GM23338 (cell line): ENCODE measurements at regions not wholly inside any gene's neighbourhood (a gene's known extent, or its start where the extent isn't known, plus 50 kb on each side); places are given as distances from the start of the nearest gene placed in this dataset.

Experiments used
- ATAC-seq: fragments of 200-7000 bp; cut with Tn5 transposase; 3 replicates; pipeline ENCODE4 v1.9.1; 2020
- DNase-seq: peaks from one replicate; pipeline ENCODE4 v3.0.0-alpha.2; 2015; ENCODE audit warnings: low spot score
- H2AFZ ChIP-seq: fragments of 200-600 bp; sonication (generic); 2 replicates; pipeline ENCODE4 v1.8.0; 2016; ENCODE audit warnings: antibody characterized with exemption, mild to moderate bottlenecking, moderate library complexity
- H3F3A ChIP-seq: fragments of 200-600 bp; sonication (generic); replicated peaks from 2 replicates; pipeline ENCODE4 v1.8.0; 2017; ENCODE audit warnings: antibody characterized with exemption, mixed run types, low read depth
- H3K27ac ChIP-seq: fragments of 200-600 bp; sonication (generic); 2 replicates; pipeline ENCODE4 v1.6.1; 2016; ENCODE audit warnings: low read depth
- H3K27me3 ChIP-seq: fragments of 200-600 bp; sonication (generic); 2 replicates; pipeline ENCODE4 v1.8.0; 2016; ENCODE audit warnings: mild to moderate bottlenecking, mixed run types, moderate library complexity; ENCODE audit not compliant: insufficient read depth
- H3K36me3 ChIP-seq: fragments of 200-600 bp; sonication (generic); 2 replicates; pipeline ENCODE4 v1.8.0; 2016; ENCODE audit warnings: mild to moderate bottlenecking; ENCODE audit not compliant: insufficient read depth
- H3K4me1 ChIP-seq: fragments of 200-600 bp; sonication (generic); 2 replicates; pipeline ENCODE4 v1.8.0; 2016; ENCODE audit warnings: mild to moderate bottlenecking, moderate library complexity; ENCODE audit not compliant: insufficient read depth
- H3K4me2 ChIP-seq: fragments of 200-600 bp; sonication (generic); 2 replicates; pipeline ENCODE4 v1.7.1; 2017; ENCODE audit warnings: mixed run types
- H3K4me3 ChIP-seq: fragments of 200-600 bp; sonication (generic); 2 replicates; pipeline ENCODE4 v1.6.1; 2016; ENCODE audit warnings: mixed run types
- H3K79me2 ChIP-seq: fragments of 200-600 bp; sonication (generic); replicated peaks from 2 replicates; pipeline ENCODE4 v1.8.0; 2017; ENCODE audit warnings: mild to moderate bottlenecking; ENCODE audit not compliant: insufficient read depth
- H3K9me2 ChIP-seq: fragments of 200-600 bp; sonication (generic); 2 replicates; pipeline ENCODE4 v1.8.0; 2017; ENCODE audit not compliant: insufficient read depth
- H4K20me1 ChIP-seq: fragments of 200-600 bp; sonication (generic); replicated peaks from 2 replicates; pipeline ENCODE4 v1.8.0; 2017; ENCODE audit warnings: mild to moderate bottlenecking; ENCODE audit not compliant: insufficient read depth
- H3K27ac Mint-ChIP-seq: 2 replicates; pipeline ENCODE4 v1.8.0; 2020; ENCODE audit warnings: inconsistent platforms, mild to moderate bottlenecking, moderate library complexity, mixed read lengths
- H3K27me3 Mint-ChIP-seq: 3 replicates; pipeline ENCODE4 v1.8.0; 2022; ENCODE audit warnings: low read depth, mild to moderate bottlenecking, moderate library complexity, mixed read lengths, inconsistent platforms; ENCODE audit not compliant: insufficient read depth, poor library complexity
- H3K36me3 Mint-ChIP-seq: 3 replicates; pipeline ENCODE4 v1.8.0; 2021; ENCODE audit warnings: low read depth, mild to moderate bottlenecking, inconsistent platforms, moderate library complexity, mixed read lengths
- H3K4me1 Mint-ChIP-seq: 3 replicates; pipeline ENCODE4 v1.8.0; 2020; ENCODE audit warnings: mild to moderate bottlenecking, inconsistent platforms, mixed read lengths
- H3K4me3 Mint-ChIP-seq: 3 replicates; pipeline ENCODE4 v1.8.0; 2021; ENCODE audit warnings: moderate library complexity, mild to moderate bottlenecking, inconsistent platforms, mixed read lengths
- H3K9me3 Mint-ChIP-seq: 3 replicates; pipeline ENCODE4 v1.8.0; 2020; ENCODE audit warnings: moderate library complexity, mild to moderate bottlenecking, inconsistent platforms, mixed read lengths
- CTCF ChIP-seq, 2 experiments: fragments of 200-600 bp in 1 of 2; sonication (generic) in 1 of 2; conservative IDR thresholded peaks; 2 replicates each; pipeline versions ENCODE4 v1.5.1 to v1.6.1; 2016 to 2017; ENCODE audit warnings: antibody characterized with exemption in 2 of 2, low read depth in 2 of 2, mild to moderate bottlenecking in 2 of 2, moderate library complexity in 1 of 2
- EZH2 ChIP-seq: fragments of 200-600 bp; sonication (generic); IDR thresholded peaks from one replicate; pipeline ENCODE4 v1.8.0; 2017; ENCODE audit warnings: antibody characterized with exemption, mild to moderate bottlenecking, low read depth; ENCODE audit not compliant: unreplicated experiment
- EZH2phosphoT487 ChIP-seq: fragments of 200-600 bp; sonication (generic); IDR thresholded peaks from one replicate; pipeline ENCODE4 v1.8.1; 2018; ENCODE audit warnings: antibody characterized with exemption; ENCODE audit not compliant: unreplicated experiment
- JUNB ChIP-seq: IDR thresholded peaks from one replicate; pipeline ENCODE4 v1.6.1; 2016; ENCODE audit warnings: antibody characterized with exemption; ENCODE audit not compliant: unreplicated experiment
- NANOG ChIP-seq: IDR thresholded peaks from 2 replicates; pipeline ENCODE4 v1.6.1; 2016; ENCODE audit warnings: antibody characterized with exemption, borderline replicate concordance
- POLR2AphosphoS5 ChIP-seq: IDR thresholded peaks from 2 replicates; pipeline ENCODE4 v1.6.1; 2016; ENCODE audit warnings: antibody characterized with exemption, low read depth
- STAT1 ChIP-seq: IDR thresholded peaks from one replicate; pipeline ENCODE4 v1.6.1; 2016; ENCODE audit warnings: antibody characterized with exemption; ENCODE audit not compliant: unreplicated experiment
- ZNF114 ChIP-seq: fragments of 250-450 bp; sonication (Bioruptor Pico); IDR thresholded peaks from 2 replicates; pipeline ENCODE4 v1.5.0; 2020; ENCODE audit warnings: mild to moderate bottlenecking, moderate library complexity
- ZNF331 ChIP-seq: fragments of 250-450 bp; sonication (Bioruptor Pico); IDR thresholded peaks from 2 replicates; pipeline ENCODE4 v1.5.0; 2020; ENCODE audit warnings: low read depth, mild to moderate bottlenecking, moderate library complexity
- TF ChIP-seq, protein P1 (sequence below): IDR thresholded peaks from one replicate; pipeline ENCODE4 v1.6.1; 2018; ENCODE audit warnings: antibody characterized with exemption; ENCODE audit not compliant: unreplicated experiment

GRCh38 chr6:1063671-1064355 lies 248.1 kb upstream of the FOXQ1 start:
- Histone ChIP-seq H2AFZ (peak overlapping the region; percentile 23; the same call in 1 of the 2 replicates), H3K27ac (no peak overlapping the region), H3K4me3 (no peak overlapping the region), H3F3A (no peaks in the 10 kb centered on the region), H3K27me3 (no peaks in the 10 kb centered on the region), H3K9me2 (no peaks in the 10 kb centered on the region), H3K4me2 (no peak overlapping the region), H3K36me3 (no peaks in the 10 kb centered on the region), H3K79me2 (no peaks in the 10 kb centered on the region), H4K20me1 (no peaks in the 10 kb centered on the region), H3K4me1 (no peaks in the 10 kb centered on the region)
- Mint-ChIP-seq H3K27ac (no peak overlapping the region), H3K9me3 (no peaks in the 10 kb centered on the region), H3K4me3 (no peak overlapping the region), H3K36me3 (no peaks in the 10 kb centered on the region), H3K27me3 (peaks cover 10% of the 10 kb centered on the region), H3K4me1 (peaks cover 4% of the 10 kb centered on the region; the same call in 2 of the 3 replicates)
- no peak for ATAC-seq
- DNase-seq, result no peak
- TF ChIP-seq EZH2phosphoT487, result no peak

- Histone ChIP-seq H3K4me3 (no peak overlapping the region), H3K4me2 (no peak overlapping the region), H3K36me3 (no peaks in the 10 kb centered on the region), H4K20me1 (no peaks in the 10 kb centered on the region), H2AFZ (no peak overlapping the region), H3F3A (no peaks in the 10 kb centered on the region), H3K27ac (no peak overlapping the region), H3K79me2 (no peaks in the 10 kb centered on the region), H3K9me2 (no peaks in the 10 kb centered on the region), H3K4me1 (no peaks in the 10 kb centered on the region), H3K27me3 (no peaks in the 10 kb centered on the region)
- Mint-ChIP-seq H3K4me1 (peaks cover 4% of the 10 kb centered on the region; the same call in 2 of the 3 replicates), H3K4me3 (no peak overlapping the region), H3K9me3 (no peaks in the 10 kb centered on the region), H3K27ac (no peak overlapping the region), H3K27me3 (peaks cover 10% of the 10 kb centered on the region), H3K36me3 (no peaks in the 10 kb centered on the region)
- DNase-seq, result peak; percentile 67
- peak; percentile 93 for ATAC-seq
- TF ChIP-seq STAT1 (no peak), CTCF (conservative IDR thresholded peaks at IDR 0.05; ENCODE audit: low read depth in 2 of 2) (peak; percentile 46 to 71)
Measured at GRCh38 chr6:1062786-1063545, 248.9 kb upstream of the FOXQ1 start.

- Histone ChIP-seq H3K4me2 (no peak overlapping the region), H4K20me1 (no peaks in the 10 kb centered on the region), H3K4me3 (no peak overlapping the region), H3K79me2 (no peaks in the 10 kb centered on the region), H3K27ac (no peak overlapping the region), H3K4me1 (no peaks in the 10 kb centered on the region), H2AFZ (peak overlapping the region; percentile 59; the same call in 1 of the 2 replicates), H3K36me3 (no peaks in the 10 kb centered on the region), H3K9me2 (no peaks in the 10 kb centered on the region), H3F3A (no peaks in the 10 kb centered on the region), H3K27me3 (no peaks in the 10 kb centered on the region)
- H3K4me3 Mint-ChIP-seq, result no peak overlapping the region
- peaks cover 10% of the 10 kb centered on the region for H3K27me3 Mint-ChIP-seq
- H3K4me1 Mint-ChIP-seq, result peaks cover 4% of the 10 kb centered on the region
- no peaks in the 10 kb centered on the region for H3K9me3 Mint-ChIP-seq
- DNase-seq, result no peak
- H3K27ac Mint-ChIP-seq, result no peak overlapping the region
- ATAC-seq, result peak; percentile 46
- no peaks in the 10 kb centered on the region for H3K36me3 Mint-ChIP-seq
- TF ChIP-seq, protein P1, sequence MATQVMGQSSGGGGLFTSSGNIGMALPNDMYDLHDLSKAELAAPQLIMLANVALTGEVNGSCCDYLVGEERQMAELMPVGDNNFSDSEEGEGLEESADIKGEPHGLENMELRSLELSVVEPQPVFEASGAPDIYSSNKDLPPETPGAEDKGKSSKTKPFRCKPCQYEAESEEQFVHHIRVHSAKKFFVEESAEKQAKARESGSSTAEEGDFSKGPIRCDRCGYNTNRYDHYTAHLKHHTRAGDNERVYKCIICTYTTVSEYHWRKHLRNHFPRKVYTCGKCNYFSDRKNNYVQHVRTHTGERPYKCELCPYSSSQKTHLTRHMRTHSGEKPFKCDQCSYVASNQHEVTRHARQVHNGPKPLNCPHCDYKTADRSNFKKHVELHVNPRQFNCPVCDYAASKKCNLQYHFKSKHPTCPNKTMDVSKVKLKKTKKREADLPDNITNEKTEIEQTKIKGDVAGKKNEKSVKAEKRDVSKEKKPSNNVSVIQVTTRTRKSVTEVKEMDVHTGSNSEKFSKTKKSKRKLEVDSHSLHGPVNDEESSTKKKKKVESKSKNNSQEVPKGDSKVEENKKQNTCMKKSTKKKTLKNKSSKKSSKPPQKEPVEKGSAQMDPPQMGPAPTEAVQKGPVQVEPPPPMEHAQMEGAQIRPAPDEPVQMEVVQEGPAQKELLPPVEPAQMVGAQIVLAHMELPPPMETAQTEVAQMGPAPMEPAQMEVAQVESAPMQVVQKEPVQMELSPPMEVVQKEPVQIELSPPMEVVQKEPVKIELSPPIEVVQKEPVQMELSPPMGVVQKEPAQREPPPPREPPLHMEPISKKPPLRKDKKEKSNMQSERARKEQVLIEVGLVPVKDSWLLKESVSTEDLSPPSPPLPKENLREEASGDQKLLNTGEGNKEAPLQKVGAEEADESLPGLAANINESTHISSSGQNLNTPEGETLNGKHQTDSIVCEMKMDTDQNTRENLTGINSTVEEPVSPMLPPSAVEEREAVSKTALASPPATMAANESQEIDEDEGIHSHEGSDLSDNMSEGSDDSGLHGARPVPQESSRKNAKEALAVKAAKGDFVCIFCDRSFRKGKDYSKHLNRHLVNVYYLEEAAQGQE, result no peak
- TF ChIP-seq ZNF114, result no peak
- TF ChIP-seq EZH2phosphoT487, result no peak
- no peak for TF ChIP-seq JUNB
- no peak for TF ChIP-seq ZNF331 (CRISPR knock-in tag)
- no peak for TF ChIP-seq STAT1
- no peak for TF ChIP-seq NANOG
- no peak for TF ChIP-seq EZH2
- TF ChIP-seq POLR2AphosphoS5, result no peak
- TF ChIP-seq CTCF (conservative IDR thresholded peaks at IDR 0.05; ENCODE audit: low read depth in 2 of 2), result no peak
Measured at GRCh38 chr6:1059596-1059995, 252.3 kb upstream of the FOXQ1 start.
